HG02623 (cell line): ENCODE measurements at regions not wholly inside any gene's neighbourhood (a gene's known extent, or its start where the extent isn't known, plus 50 kb on each side); places are given as distances from the start of the nearest gene placed in this dataset.

Source experiments
- ATAC-seq: cut with Tn5 transposase; IDR thresholded peaks from one replicate; pipeline ENCODE4 v1.9.1; 2021; ENCODE audit warnings: moderate library complexity; ENCODE audit not compliant: unreplicated experiment

- no peak for ATAC-seq
These were observed 177.8 kb upstream of the NBEA start for GRCh38 chr13:34764246-34764645.

- no peak for ATAC-seq
These were observed 176.5 kb upstream of the NBEA start for GRCh38 chr13:34765446-34766180.

- no peak for ATAC-seq
These were observed 174.3 kb upstream of the NBEA start for GRCh38 chr13:34767778-34768177.

- no peak for ATAC-seq
These were observed 169.9 kb upstream of the NBEA start for GRCh38 chr13:34772206-34772605.

- ATAC-seq = no peak
These were observed 169.2 kb upstream of the NBEA start for GRCh38 chr13:34772881-34773280.

- ATAC-seq = no peak
These were observed 165.6 kb upstream of the NBEA start for GRCh38 chr13:34776390-34776981.

- ATAC-seq = no peak
These were observed 164.8 kb upstream of the NBEA start for GRCh38 chr13:34777089-34777913.

- ATAC-seq = no peak
These were observed 164.2 kb upstream of the NBEA start for GRCh38 chr13:34777914-34778303.

GRCh38 chr13:34779171-34779570, 162.9 kb upstream of the NBEA start:
- ATAC-seq = no peak

- ATAC-seq = no peak
These were observed 148.8 kb upstream of the NBEA start for GRCh38 chr13:34793301-34793700.

- no peak for ATAC-seq
These were observed 138.3 kb upstream of the NBEA start for GRCh38 chr13:34803756-34804155.

GRCh38 chr13:34805347-34805746, 136.7 kb upstream of the NBEA start:
- ATAC-seq = no peak

- ATAC-seq = no peak
These were observed 133.4 kb upstream of the NBEA start for GRCh38 chr13:34808649-34809048.

- no peak for ATAC-seq
These were observed 131.1 kb upstream of the NBEA start for GRCh38 chr13:34810996-34811395.

- ATAC-seq = no peak
These were observed 126.5 kb upstream of the NBEA start for GRCh38 chr13:34815526-34815925.

GRCh38 chr13:34816245-34816884, 125.7 kb upstream of the NBEA start:
- ATAC-seq = no peak

- no peak for ATAC-seq
These were observed 125.0 kb upstream of the NBEA start for GRCh38 chr13:34816908-34817665.

- no peak for ATAC-seq
These were observed 119.4 kb upstream of the NBEA start for GRCh38 chr13:34822650-34823049.

GRCh38 chr13:34826432-34826831, 115.6 kb upstream of the NBEA start:
- no peak for ATAC-seq

GRCh38 chr13:34833562-34834182, 108.4 kb upstream of the NBEA start:
- ATAC-seq = no peak
